ENCODE measurements at regions not wholly inside any gene's neighbourhood (a gene's known extent, or its start where the extent isn't known, plus 50 kb on each side); places are given as distances from the start of the nearest gene placed in this dataset.

DNA sequence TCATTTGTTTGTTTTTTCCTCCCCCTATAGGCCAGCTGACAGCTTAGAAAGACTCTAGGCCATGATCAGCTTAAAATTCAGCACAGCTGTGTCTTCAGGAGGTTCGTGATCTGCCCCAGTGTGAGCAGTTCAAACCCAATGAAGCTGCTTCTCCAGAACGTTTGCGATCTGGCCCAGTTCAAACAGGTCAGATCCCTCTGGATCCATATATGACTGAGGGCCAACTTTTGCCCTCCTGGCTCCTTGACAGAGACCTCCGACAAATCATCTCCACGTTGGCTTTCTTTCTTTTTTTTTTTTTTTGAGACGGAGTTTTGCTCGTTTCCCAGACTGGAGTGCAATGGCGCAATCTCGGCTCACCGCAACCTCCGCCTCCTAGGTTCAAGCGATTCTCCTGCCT, 50.2 kb upstream of the ATF7IP2 start:
- dilution Hi-C loops (cut with MboI; ENCODE audit: extremely low pct_ligation_motif_present, low sequenced_read_pairs) (no loop called here), intact Hi-C loops (cut with micrococcal nuclease) (no loop called here)
- Histone ChIP-seq H3K9me3 (replicated peaks; ENCODE audit: control insufficient read depth, insufficient read depth, low read length) (no peaks in the 10 kb centered on the region), H3K4me2 (ENCODE audit: insufficient read depth, low read length) (no peak overlapping the region), H4K20me1 (replicated peaks; ENCODE audit: control insufficient read depth, extremely low read depth, insufficient read depth, low read length) (no peaks in the 10 kb centered on the region), H3K36me3 (ENCODE audit: control insufficient read depth in 2 of 2, extremely low read depth in 1 of 2, insufficient read depth in 2 of 2, low read length in 2 of 2) (no peaks in the 10 kb centered on the region), H3K9me1 (replicated peaks; ENCODE audit: control insufficient read depth, extremely low read depth, insufficient read depth, low read length) (no peaks in the 10 kb centered on the region), H3K4me1 (ENCODE audit: control insufficient read depth, extremely low read depth, insufficient read depth, low read length) (no peaks in the 10 kb centered on the region), H3K27ac (ENCODE audit: insufficient read depth, low read depth, low read length) (no peak overlapping the region), H3K9ac (replicated peaks; ENCODE audit: extremely low read depth, insufficient read depth, low read length) (no peak overlapping the region), H3K27me3 (ENCODE audit: control insufficient read depth in 2 of 2, insufficient read depth in 2 of 2, low read length in 2 of 2) (no peaks in the 10 kb centered on the region), H2AFZ (ENCODE audit: low read depth, low read length) (no peak overlapping the region), H3K79me2 (ENCODE audit: control insufficient read depth, insufficient read depth, low read length) (no peaks in the 10 kb centered on the region), H3K4me3 (replicated peaks in 1 of 3; ENCODE audit: insufficient read depth in 1 of 3, low read depth in 1 of 3, low read length in 3 of 3) (no peak overlapping the region)
- CTCF ChIA-PET, result no interaction called here
- TF ChIP-seq MYC (IDR thresholded peaks at IDR 0.05; ENCODE audit: low read depth, low read length) (no peak), FOS (IDR thresholded peaks at IDR 0.05; ENCODE audit: borderline replicate concordance, insufficient read depth, low read length) (no peak)
- DNase-seq (ENCODE audit: low read depth, low spot score), result no peak
- no peak for FAIRE-seq
- no TSS peak for BruUV-seq (replicated peaks)
- POLR2A ChIA-PET, result no interaction called here
